H9 (cell line): ENCODE measurements at regions not wholly inside any gene's neighbourhood (a gene's known extent, or its start where the extent isn't known, plus 50 kb on each side); places are given as distances from the start of the nearest gene placed in this dataset.

Experiments
- DNase-seq: peaks from one replicate; pipeline ENCODE4 v3.0.0-alpha.2; 2017
- H2AFZ ChIP-seq: one replicate; pipeline ENCODE4 v1.6.1; 2013; ENCODE audit warnings: mild to moderate bottlenecking, low read length, control low read depth, moderate library complexity
- H2AK5ac ChIP-seq: 2 replicates; pipeline ENCODE4 v1.6.1; 2013; ENCODE audit warnings: low read length, control low read depth, mixed read lengths; ENCODE audit not compliant: insufficient read length
- H2BK120ac ChIP-seq: one replicate; pipeline ENCODE4 v1.6.1; 2013; ENCODE audit warnings: low read depth, mild to moderate bottlenecking, low read length, control low read depth, inconsistent platforms; ENCODE audit not compliant: poor library complexity, severe bottlenecking
- H2BK12ac ChIP-seq: 2 replicates; pipeline ENCODE4 v1.6.1; 2013; ENCODE audit warnings: low read length, control low read depth, mixed read lengths, low read depth; ENCODE audit not compliant: insufficient read length
- H2BK15ac ChIP-seq: 2 replicates; pipeline ENCODE4 v1.6.1; 2013; ENCODE audit warnings: low read depth, low read length, control low read depth
- H2BK20ac ChIP-seq: one replicate; pipeline ENCODE4 v1.6.1; 2013; ENCODE audit warnings: low read depth, mild to moderate bottlenecking, low read length, control low read depth, inconsistent platforms; ENCODE audit not compliant: poor library complexity, severe bottlenecking
- H2BK5ac ChIP-seq: 2 replicates; pipeline ENCODE4 v1.6.1; 2013; ENCODE audit warnings: low read length, control low read depth, mixed read lengths; ENCODE audit not compliant: insufficient read length
- H3K14ac ChIP-seq: 2 replicates; pipeline ENCODE4 v1.6.1; 2013; ENCODE audit warnings: low read length, control low read depth; ENCODE audit not compliant: insufficient read depth
- H3K18ac ChIP-seq: 2 replicates; pipeline ENCODE4 v1.6.1; 2013; ENCODE audit warnings: low read depth, mild to moderate bottlenecking, mixed read lengths, low read length, control low read depth; ENCODE audit not compliant: insufficient read length
- H3K23ac ChIP-seq: 2 replicates; pipeline ENCODE4 v1.6.1; 2013; ENCODE audit warnings: low read length, control low read depth, mixed read lengths, low read depth; ENCODE audit not compliant: insufficient read length
- H3K23me2 ChIP-seq: 2 replicates; pipeline ENCODE4 v1.6.1; 2013; ENCODE audit warnings: low read depth, mild to moderate bottlenecking, mixed read lengths, low read length, control low read depth; ENCODE audit not compliant: insufficient read length, poor library complexity, severe bottlenecking
- H3K27ac ChIP-seq: 2 replicates; pipeline ENCODE4 v1.5.1; 2013; ENCODE audit warnings: low read length, control low read depth, mixed read lengths, low read depth; ENCODE audit not compliant: insufficient read length
- H3K27me3 ChIP-seq: 2 replicates; pipeline ENCODE4 v1.6.1; 2013; ENCODE audit warnings: low read length, control low read depth, inconsistent platforms; ENCODE audit not compliant: insufficient read depth
- H3K4ac ChIP-seq: 2 replicates; pipeline ENCODE4 v1.6.1; 2013; ENCODE audit warnings: low read depth, mild to moderate bottlenecking, control low read depth, inconsistent platforms, low read length, moderate library complexity
- H3K4me1 ChIP-seq: 2 replicates; pipeline ENCODE4 v1.6.1; 2013; ENCODE audit warnings: low read length, control low read depth, inconsistent platforms; ENCODE audit not compliant: insufficient read depth
- H3K4me2 ChIP-seq: 2 replicates; pipeline ENCODE4 v1.6.1; 2013; ENCODE audit warnings: low read length, control low read depth, mixed read lengths; ENCODE audit not compliant: insufficient read length, insufficient read depth
- H3K56ac ChIP-seq: 2 replicates; pipeline ENCODE4 v1.6.1; 2013; ENCODE audit warnings: low read depth, mild to moderate bottlenecking, mixed read lengths, low read length, control low read depth; ENCODE audit not compliant: insufficient read length
- H3K79me1 ChIP-seq: 2 replicates; pipeline ENCODE4 v1.6.1; 2013; ENCODE audit warnings: low read depth, mild to moderate bottlenecking, moderate library complexity, low read length, control low read depth, inconsistent platforms; ENCODE audit not compliant: insufficient read depth, poor library complexity, severe bottlenecking
- H3K79me2 ChIP-seq: 2 replicates; pipeline ENCODE4 v1.6.1; 2013; ENCODE audit warnings: low read length, control low read depth, inconsistent platforms; ENCODE audit not compliant: insufficient read depth
- H3K9ac ChIP-seq: 2 replicates; pipeline ENCODE4 v1.6.1; 2013; ENCODE audit warnings: low read length, control low read depth, mixed read lengths; ENCODE audit not compliant: insufficient read length; ENCODE audit errors: extremely low read depth
- H3K9me3 ChIP-seq: one replicate; pipeline ENCODE4 v1.6.1; 2013; ENCODE audit warnings: low read depth, low read length, inconsistent platforms; ENCODE audit not compliant: control insufficient read depth
- H3T11ph ChIP-seq: one replicate; pipeline ENCODE4 v1.6.1; 2013; ENCODE audit warnings: mild to moderate bottlenecking, low read length, control low read depth, inconsistent platforms
- H4K20me1 ChIP-seq: one replicate; pipeline ENCODE4 v1.6.1; 2013; ENCODE audit not compliant: control insufficient read depth, insufficient read length, insufficient read depth
- H4K5ac ChIP-seq: 2 replicates; pipeline ENCODE4 v1.6.1; 2013; ENCODE audit warnings: low read depth, mild to moderate bottlenecking, mixed read lengths, low read length, control low read depth; ENCODE audit not compliant: insufficient read length
- H4K8ac ChIP-seq: replicated peaks from 2 replicates; pipeline ENCODE4 v1.6.1; 2013; ENCODE audit warnings: low read length, control low read depth, mixed read lengths, low read depth; ENCODE audit not compliant: insufficient read length
- H4K91ac ChIP-seq: 2 replicates; pipeline ENCODE4 v1.6.1; 2013; ENCODE audit warnings: low read depth, mild to moderate bottlenecking, moderate library complexity, mixed read lengths, low read length, control low read depth; ENCODE audit not compliant: insufficient read length
- H3K27ac Mint-ChIP-seq, 3 experiments: 2 replicates in 2 of 3; 3 replicates in 1 of 3; pipeline ENCODE4 v1.8.0; 2020 to 2021; ENCODE audit warnings: mixed read lengths in 3 of 3, mild to moderate bottlenecking in 1 of 3, moderate library complexity in 1 of 3
- H3K27me3 Mint-ChIP-seq: 2 replicates; pipeline ENCODE4 v1.8.0; 2021; ENCODE audit warnings: low read depth, mild to moderate bottlenecking, moderate library complexity, mixed read lengths
- H3K36me3 Mint-ChIP-seq, 3 experiments: 2 replicates in 2 of 3; 3 replicates in 1 of 3; pipeline ENCODE4 v1.8.0; 2020 to 2021; ENCODE audit warnings: low read depth in 3 of 3, mixed read lengths in 3 of 3; ENCODE audit not compliant: insufficient read depth in 1 of 3
- H3K4me1 Mint-ChIP-seq, 2 experiments: 2 replicates each; pipeline ENCODE4 v1.8.0; 2020; ENCODE audit warnings: mixed read lengths in 2 of 2
- H3K4me3 Mint-ChIP-seq, 2 experiments: 2 replicates in 1 of 2; 3 replicates in 1 of 2; pipeline ENCODE4 v1.8.0; 2020 to 2021; ENCODE audit warnings: mild to moderate bottlenecking in 2 of 2, mixed read lengths in 2 of 2, moderate library complexity in 1 of 2
- H3K9me3 Mint-ChIP-seq, 2 experiments: 2 replicates in 1 of 2; 3 replicates in 1 of 2; pipeline ENCODE4 v1.8.0; 2020; ENCODE audit warnings: mild to moderate bottlenecking in 2 of 2, mixed read lengths in 2 of 2, moderate library complexity in 1 of 2
- CTCF ChIP-seq: fragments of 200-600 bp; sonication (generic); conservative IDR thresholded peaks from 3 replicates; pipeline ENCODE4 v1.8.0; 2021; ENCODE audit warnings: antibody characterized with exemption, mild to moderate bottlenecking
- WGBS: extraction: QIAGEN DNeasy Blood & Tissue Kit; methylation state at CpG from one replicate; pipeline ENCODE4 v1.1.7; 2013; ENCODE audit warnings: missing lambda C conversion rate, low lambda C conversion rate, mixed read lengths; ENCODE audit not compliant: insufficient read length; ENCODE audit errors: extremely low coverage; 5-methylcytosine and 5-hydroxymethylcytosine counted together

- no peak for DNase-seq
- WGBS, result no CpG with 5 or more reads among the region's 1 CpG
- Mint-ChIP-seq H3K27me3 (peaks cover 6% of the 10 kb centered on the region), H3K4me1 (peaks cover 0 to 6% of the 10 kb centered on the region in 2 experiments; a peak in 2 of 4 replicates), H3K4me3 (no peak overlapping the region), H3K9me3 (peaks cover 2% of the 10 kb centered on the region in 2 experiments; a peak in 1 of 5 replicates), H3K27ac (no peak overlapping the region), H3K36me3 (no peaks in the 10 kb centered on the region)
- Histone ChIP-seq H3K27me3 (no peaks in the 10 kb centered on the region), H3K4me2 (no peak overlapping the region), H4K5ac (no peak overlapping the region), H3K14ac (no peak overlapping the region), H2BK15ac (no peak overlapping the region), H3K79me2 (no peaks in the 10 kb centered on the region), H3K56ac (no peak overlapping the region), H3K9me3 (no peaks in the 10 kb centered on the region), H2AFZ (no peak overlapping the region), H3K27ac (no peak overlapping the region), H2BK5ac (no peak overlapping the region), H3K79me1 (no peaks in the 10 kb centered on the region), H4K8ac (no peak overlapping the region), H2BK12ac (no peak overlapping the region), H3T11ph (no peak overlapping the region), H2BK20ac (no peak overlapping the region), H3K9ac (no peak overlapping the region), H3K4ac (no peak overlapping the region), H4K91ac (no peak overlapping the region), H3K23ac (no peak overlapping the region), H2AK5ac (no peak overlapping the region), H3K23me2 (no peaks in the 10 kb centered on the region), H3K18ac (no peak overlapping the region), H2BK120ac (no peak overlapping the region), H3K4me1 (no peaks in the 10 kb centered on the region), H4K20me1 (no peaks in the 10 kb centered on the region)
- no peak for TF ChIP-seq CTCF
Observed at GRCh38 chr4:25493466-25493865, 116.4 kb downstream of the ANAPC4 start.
